WTC11 (cell line): ENCODE measurements at regions not wholly inside any gene's neighbourhood (a gene's known extent, or its start where the extent isn't known, plus 50 kb on each side); places are given as distances from the start of the nearest gene placed in this dataset.

ENCODE experiments used
- ATAC-seq: fragments of 200-7000 bp; cut with Tn5 transposase; 2 replicates; pipeline ENCODE4 v1.10.0; 2021; ENCODE audit warnings: mild to moderate bottlenecking, moderate library complexity
- CTCF ChIA-PET: fragments of 300-600 bp; sonication (Branson Sonifier 250); formaldehyde crosslinking; loops from one replicate; lab custom pipeline; 2021; ENCODE audit warnings: antibody characterized with exemption; lab: Charles Lee
- POLR2A ChIA-PET: fragments of 350-600 bp; sonication (Branson Sonifier 250); formaldehyde crosslinking; loops from one replicate; lab custom pipeline; 2021; ENCODE audit warnings: antibody characterized with exemption; lab: Charles Lee
- DNase-seq: peaks from one replicate; pipeline ENCODE4 v3.0.0; 2021; ENCODE audit warnings: low spot score
- H3K27ac Mint-ChIP-seq: 2 replicates; pipeline ENCODE4 v1.8.0; 2021; ENCODE audit warnings: mixed read lengths
- H3K27me3 Mint-ChIP-seq: 2 replicates; pipeline ENCODE4 v1.8.0; 2021; ENCODE audit warnings: low read depth, mild to moderate bottlenecking, moderate library complexity, mixed read lengths
- H3K36me3 Mint-ChIP-seq: 2 replicates; pipeline ENCODE4 v1.8.0; 2021; ENCODE audit warnings: mixed read lengths
- H3K4me1 Mint-ChIP-seq: 2 replicates; pipeline ENCODE4 v1.8.0; 2022; ENCODE audit warnings: mixed read lengths
- H3K4me3 Mint-ChIP-seq: 2 replicates; pipeline ENCODE4 v1.8.0; 2021; ENCODE audit warnings: mild to moderate bottlenecking, moderate library complexity, mixed read lengths
- H3K9me3 Mint-ChIP-seq: 2 replicates; pipeline ENCODE4 v1.8.0; 2021; ENCODE audit warnings: mixed read lengths
- ESRRA ChIP-seq: sonication (generic); formaldehyde crosslinking; IDR thresholded peaks from 2 replicates; pipeline ENCODE4 v1.8.1; 2022; ENCODE audit warnings: mild to moderate bottlenecking, missing genetic modification reagents, borderline replicate concordance
- ETV6 ChIP-seq: sonication (generic); formaldehyde crosslinking; IDR thresholded peaks from 2 replicates; pipeline ENCODE4 v1.8.1; 2022; ENCODE audit warnings: mild to moderate bottlenecking, missing genetic modification reagents
- FOXK1 ChIP-seq: sonication (generic); formaldehyde crosslinking; IDR thresholded peaks from 2 replicates; pipeline ENCODE4 v1.8.0; 2022; ENCODE audit warnings: mild to moderate bottlenecking, moderate library complexity, missing genetic modification reagents
- GABPB1 ChIP-seq: sonication (generic); formaldehyde crosslinking; IDR thresholded peaks from 2 replicates; pipeline ENCODE4 v1.8.1; 2023; ENCODE audit warnings: mild to moderate bottlenecking, missing genetic modification reagents
- GRHL2 ChIP-seq: fragments of 250-450 bp; sonication (Bioruptor Pico); IDR thresholded peaks from 2 replicates; pipeline ENCODE4 v1.8.0; 2022; ENCODE audit warnings: mild to moderate bottlenecking, moderate library complexity; ENCODE audit not compliant: insufficient replicate concordance, severe bottlenecking
- IRF2 ChIP-seq: sonication (generic); formaldehyde crosslinking; IDR thresholded peaks from 2 replicates; pipeline ENCODE4 v1.8.0; 2022; ENCODE audit warnings: low read depth, missing genetic modification reagents, borderline replicate concordance
- MYBL2 ChIP-seq: sonication (generic); formaldehyde crosslinking; IDR thresholded peaks from 2 replicates; pipeline ENCODE4 v1.8.1; 2023; ENCODE audit warnings: mild to moderate bottlenecking, moderate library complexity, missing genetic modification reagents
- PRRX2 ChIP-seq: fragments of 250-450 bp; sonication (Bioruptor Pico); IDR thresholded peaks from 2 replicates; pipeline ENCODE4 v1.8.0; 2021; ENCODE audit warnings: mild to moderate bottlenecking
- SMAD3 ChIP-seq: sonication (generic); formaldehyde crosslinking; IDR thresholded peaks from 2 replicates; pipeline ENCODE4 v1.8.0; 2022; ENCODE audit warnings: missing genetic modification reagents, mild to moderate bottlenecking, borderline replicate concordance
- ZNF121 ChIP-seq: sonication (generic); formaldehyde crosslinking; IDR thresholded peaks from 2 replicates; pipeline ENCODE4 v1.8.0; 2023; ENCODE audit warnings: missing genetic modification reagents
- ZNF423 ChIP-seq: fragments of 250-450 bp; sonication (Bioruptor Pico); IDR thresholded peaks from 2 replicates; pipeline ENCODE4 v2.1.2; 2022; ENCODE audit warnings: mild to moderate bottlenecking, moderate library complexity
- TF ChIP-seq, protein P1 (sequence below): sonication (generic); formaldehyde crosslinking; IDR thresholded peaks from 2 replicates; pipeline ENCODE4 v1.8.1; 2023; ENCODE audit warnings: mild to moderate bottlenecking, missing genetic modification reagents, moderate library complexity
- TF ChIP-seq, protein P2 (sequence below): fragments of 250-450 bp; sonication (Bioruptor Pico); IDR thresholded peaks from 2 replicates; pipeline ENCODE4 v2.1.2; 2022; ENCODE audit warnings: mild to moderate bottlenecking, moderate library complexity
- TF ChIP-seq, protein P3 (sequence below): sonication (generic); formaldehyde crosslinking; IDR thresholded peaks from 2 replicates; pipeline ENCODE4 v1.8.0; 2022; ENCODE audit warnings: mild to moderate bottlenecking, missing genetic modification reagents
- TF ChIP-seq, protein P4 (sequence below): sonication (generic); formaldehyde crosslinking; IDR thresholded peaks from 2 replicates; pipeline ENCODE4 v1.8.1; 2022; ENCODE audit warnings: low read depth, missing genetic modification reagents, borderline replicate concordance
- TF ChIP-seq, protein P5 (sequence below): sonication (generic); formaldehyde crosslinking; IDR thresholded peaks from 2 replicates; pipeline ENCODE4 v1.8.0; 2022; ENCODE audit warnings: missing genetic modification reagents
- TF ChIP-seq, protein P6 (sequence below): sonication (generic); formaldehyde crosslinking; IDR thresholded peaks from 2 replicates; pipeline ENCODE4 v1.8.0; 2023; ENCODE audit warnings: mild to moderate bottlenecking, missing genetic modification reagents

DNA sequence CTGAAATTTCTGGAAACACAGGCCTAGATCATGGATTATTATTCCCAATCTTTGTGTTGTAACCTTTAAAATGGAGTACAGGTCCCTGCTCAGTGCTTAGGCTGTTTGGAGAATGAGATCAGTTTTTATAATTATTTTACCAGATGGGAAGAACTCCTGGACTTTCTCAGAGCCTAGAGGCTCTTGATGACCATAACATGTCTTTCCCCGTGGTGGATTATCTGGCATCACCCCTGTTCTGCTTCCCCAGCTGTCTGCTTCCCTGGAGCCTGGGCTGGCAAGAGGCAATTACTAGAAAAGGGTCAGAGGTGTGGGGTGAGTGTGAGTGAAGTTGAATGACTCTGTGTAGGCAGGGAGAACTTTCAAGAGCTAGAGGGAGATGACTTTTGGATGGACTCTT, 143.0 kb downstream of the CARTPT start:
- ChIA-PET POLR2A (no interaction called here), CTCF (no interaction called here)
- H3K4me3 Mint-ChIP-seq = no peak overlapping the region
- no peak for DNase-seq
- H3K27ac Mint-ChIP-seq = no peak overlapping the region
- H3K36me3 Mint-ChIP-seq = peaks cover 4% of the 10 kb centered on the region
- H3K27me3 Mint-ChIP-seq = no peaks in the 10 kb centered on the region
- peaks cover 16% of the 10 kb centered on the region for H3K4me1 Mint-ChIP-seq
- H3K9me3 Mint-ChIP-seq = peaks cover 18% of the 10 kb centered on the region
- TF ChIP-seq, protein P1, sequence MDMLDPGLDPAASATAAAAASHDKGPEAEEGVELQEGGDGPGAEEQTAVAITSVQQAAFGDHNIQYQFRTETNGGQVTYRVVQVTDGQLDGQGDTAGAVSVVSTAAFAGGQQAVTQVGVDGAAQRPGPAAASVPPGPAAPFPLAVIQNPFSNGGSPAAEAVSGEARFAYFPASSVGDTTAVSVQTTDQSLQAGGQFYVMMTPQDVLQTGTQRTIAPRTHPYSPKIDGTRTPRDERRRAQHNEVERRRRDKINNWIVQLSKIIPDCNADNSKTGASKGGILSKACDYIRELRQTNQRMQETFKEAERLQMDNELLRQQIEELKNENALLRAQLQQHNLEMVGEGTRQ (CRISPR knock-in tag) = no peak
- TF ChIP-seq, protein P2, sequence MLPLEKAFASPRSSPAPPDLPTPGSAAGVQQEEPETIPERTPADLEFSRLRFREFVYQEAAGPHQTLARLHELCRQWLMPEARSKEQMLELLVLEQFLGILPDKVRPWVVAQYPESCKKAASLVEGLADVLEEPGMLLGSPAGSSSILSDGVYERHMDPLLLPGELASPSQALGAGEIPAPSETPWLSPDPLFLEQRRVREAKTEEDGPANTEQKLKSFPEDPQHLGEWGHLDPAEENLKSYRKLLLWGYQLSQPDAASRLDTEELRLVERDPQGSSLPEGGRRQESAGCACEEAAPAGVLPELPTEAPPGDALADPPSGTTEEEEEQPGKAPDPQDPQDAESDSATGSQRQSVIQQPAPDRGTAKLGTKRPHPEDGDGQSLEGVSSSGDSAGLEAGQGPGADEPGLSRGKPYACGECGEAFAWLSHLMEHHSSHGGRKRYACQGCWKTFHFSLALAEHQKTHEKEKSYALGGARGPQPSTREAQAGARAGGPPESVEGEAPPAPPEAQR (CRISPR knock-in tag) = no peak
- TF ChIP-seq, protein P3, sequence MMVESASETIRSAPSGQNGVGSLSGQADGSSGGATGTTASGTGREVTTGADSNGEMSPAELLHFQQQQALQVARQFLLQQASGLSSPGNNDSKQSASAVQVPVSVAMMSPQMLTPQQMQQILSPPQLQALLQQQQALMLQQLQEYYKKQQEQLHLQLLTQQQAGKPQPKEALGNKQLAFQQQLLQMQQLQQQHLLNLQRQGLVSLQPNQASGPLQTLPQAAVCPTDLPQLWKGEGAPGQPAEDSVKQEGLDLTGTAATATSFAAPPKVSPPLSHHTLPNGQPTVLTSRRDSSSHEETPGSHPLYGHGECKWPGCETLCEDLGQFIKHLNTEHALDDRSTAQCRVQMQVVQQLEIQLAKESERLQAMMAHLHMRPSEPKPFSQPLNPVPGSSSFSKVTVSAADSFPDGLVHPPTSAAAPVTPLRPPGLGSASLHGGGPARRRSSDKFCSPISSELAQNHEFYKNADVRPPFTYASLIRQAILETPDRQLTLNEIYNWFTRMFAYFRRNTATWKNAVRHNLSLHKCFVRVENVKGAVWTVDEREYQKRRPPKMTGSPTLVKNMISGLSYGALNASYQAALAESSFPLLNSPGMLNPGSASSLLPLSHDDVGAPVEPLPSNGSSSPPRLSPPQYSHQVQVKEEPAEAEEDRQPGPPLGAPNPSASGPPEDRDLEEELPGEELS (CRISPR knock-in tag) = no peak
- TF ChIP-seq ZNF121 = no peak
- ATAC-seq = no peak

DNA sequence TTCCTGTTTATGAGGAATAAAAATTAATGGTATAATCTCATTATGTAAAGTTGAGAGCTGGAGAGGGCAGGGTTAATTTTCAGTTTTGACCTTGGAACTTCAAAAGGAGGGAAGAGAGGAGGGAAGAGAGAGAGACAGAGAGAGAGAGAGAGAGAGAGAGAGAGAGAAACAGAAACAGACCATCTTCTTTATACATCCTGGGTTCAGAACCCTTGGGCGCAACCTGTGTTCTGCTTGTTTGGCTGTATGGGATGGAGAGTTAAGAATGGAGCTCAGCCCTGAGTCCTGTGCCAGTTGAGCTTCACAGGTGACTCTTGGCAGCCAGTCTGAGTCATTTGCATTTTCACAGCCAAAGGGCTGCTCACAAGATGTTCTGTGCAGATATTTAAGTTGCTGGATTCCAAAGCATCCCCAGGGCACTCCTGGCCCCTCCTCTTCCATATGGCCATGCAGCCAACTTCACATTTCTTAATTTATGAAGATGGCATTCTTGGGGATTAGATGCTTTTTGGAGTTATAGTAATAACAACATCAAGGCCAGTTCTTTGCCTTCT, 143.5 kb downstream of the CARTPT start:
- H3K4me3 Mint-ChIP-seq = no peak overlapping the region
- H3K36me3 Mint-ChIP-seq = peaks cover 4% of the 10 kb centered on the region
- peaks cover 16% of the 10 kb centered on the region for H3K4me1 Mint-ChIP-seq
- no peak for TF ChIP-seq ETV6 (CRISPR knock-in tag)
- TF ChIP-seq MYBL2 (CRISPR knock-in tag) = no peak
- TF ChIP-seq SMAD3 = no peak
- no peak for TF ChIP-seq FOXK1
- TF ChIP-seq ZNF423 (CRISPR knock-in tag) = no peak
- TF ChIP-seq GABPB1 (CRISPR knock-in tag) = no peak
- TF ChIP-seq GRHL2 (CRISPR knock-in tag) = no peak
- no peak for TF ChIP-seq ESRRA (CRISPR knock-in tag)
- TF ChIP-seq, protein P4, sequence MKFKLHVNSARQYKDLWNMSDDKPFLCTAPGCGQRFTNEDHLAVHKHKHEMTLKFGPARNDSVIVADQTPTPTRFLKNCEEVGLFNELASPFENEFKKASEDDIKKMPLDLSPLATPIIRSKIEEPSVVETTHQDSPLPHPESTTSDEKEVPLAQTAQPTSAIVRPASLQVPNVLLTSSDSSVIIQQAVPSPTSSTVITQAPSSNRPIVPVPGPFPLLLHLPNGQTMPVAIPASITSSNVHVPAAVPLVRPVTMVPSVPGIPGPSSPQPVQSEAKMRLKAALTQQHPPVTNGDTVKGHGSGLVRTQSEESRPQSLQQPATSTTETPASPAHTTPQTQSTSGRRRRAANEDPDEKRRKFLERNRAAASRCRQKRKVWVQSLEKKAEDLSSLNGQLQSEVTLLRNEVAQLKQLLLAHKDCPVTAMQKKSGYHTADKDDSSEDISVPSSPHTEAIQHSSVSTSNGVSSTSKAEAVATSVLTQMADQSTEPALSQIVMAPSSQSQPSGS = no peak
- ChIA-PET POLR2A (no interaction called here), CTCF (no interaction called here)
- no peak for DNase-seq
- ATAC-seq = no peak
- no peak overlapping the region for H3K27ac Mint-ChIP-seq
- H3K27me3 Mint-ChIP-seq = no peaks in the 10 kb centered on the region
- peaks cover 15% of the 10 kb centered on the region for H3K9me3 Mint-ChIP-seq

DNA sequence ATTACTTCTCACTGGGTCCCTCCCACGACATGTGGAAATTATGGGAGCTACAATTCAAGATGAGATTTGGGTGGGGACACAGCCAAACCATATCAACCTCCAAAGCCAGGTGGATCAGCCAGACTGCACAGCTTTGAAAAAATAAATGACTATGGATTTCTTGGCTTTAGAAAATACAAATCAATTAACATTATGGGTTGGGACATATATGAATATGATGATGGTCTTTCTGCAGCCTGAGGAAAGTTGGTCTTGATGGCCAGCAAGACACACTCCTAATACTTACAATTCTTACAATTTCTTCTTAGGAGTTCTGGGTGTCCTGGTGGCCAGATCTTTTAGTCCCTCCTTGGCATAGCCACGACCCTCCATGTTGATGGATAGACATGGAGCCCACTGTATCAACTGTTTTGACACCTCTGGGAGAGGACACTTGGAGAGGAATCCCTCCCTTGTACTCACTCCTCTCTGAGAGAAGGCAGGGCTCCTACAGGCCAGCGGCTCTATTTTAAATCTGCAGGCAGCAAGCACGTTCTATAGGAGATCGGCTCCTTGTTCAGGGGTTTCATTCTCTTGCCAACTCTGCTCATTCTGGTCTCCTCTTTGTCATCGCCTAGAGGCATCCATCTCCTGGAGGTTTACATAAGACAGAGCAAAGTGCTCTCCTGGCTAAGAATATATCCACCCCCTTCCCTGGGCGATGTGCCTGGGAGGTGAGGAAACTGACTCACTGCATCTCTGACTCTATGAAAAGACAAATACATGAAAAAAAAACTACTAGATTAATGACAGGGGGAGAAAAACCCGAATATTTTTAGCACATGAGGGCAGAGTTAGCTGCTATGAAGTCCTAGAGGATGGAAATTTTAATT, 145.9 kb downstream of the CARTPT start:
- Mint-ChIP-seq H3K27ac (no peak overlapping the region), H3K9me3 (peaks cover 10% of the 10 kb centered on the region), H3K36me3 (no peaks in the 10 kb centered on the region), H3K4me3 (no peak overlapping the region), H3K27me3 (no peaks in the 10 kb centered on the region), H3K4me1 (peaks cover 7% of the 10 kb centered on the region)
- DNase-seq = no peak
- peak; percentile 26; the same call in 1 of the 2 replicates for ATAC-seq
- ChIA-PET CTCF (interaction anchor here (0.9 to 1.6 kb wide), 2 partner anchors 43 to 81 kb away, joined by 3 read pairs; no protein-coding TSS in a partner anchor), POLR2A (no interaction called here)
- TF ChIP-seq, protein P5, sequence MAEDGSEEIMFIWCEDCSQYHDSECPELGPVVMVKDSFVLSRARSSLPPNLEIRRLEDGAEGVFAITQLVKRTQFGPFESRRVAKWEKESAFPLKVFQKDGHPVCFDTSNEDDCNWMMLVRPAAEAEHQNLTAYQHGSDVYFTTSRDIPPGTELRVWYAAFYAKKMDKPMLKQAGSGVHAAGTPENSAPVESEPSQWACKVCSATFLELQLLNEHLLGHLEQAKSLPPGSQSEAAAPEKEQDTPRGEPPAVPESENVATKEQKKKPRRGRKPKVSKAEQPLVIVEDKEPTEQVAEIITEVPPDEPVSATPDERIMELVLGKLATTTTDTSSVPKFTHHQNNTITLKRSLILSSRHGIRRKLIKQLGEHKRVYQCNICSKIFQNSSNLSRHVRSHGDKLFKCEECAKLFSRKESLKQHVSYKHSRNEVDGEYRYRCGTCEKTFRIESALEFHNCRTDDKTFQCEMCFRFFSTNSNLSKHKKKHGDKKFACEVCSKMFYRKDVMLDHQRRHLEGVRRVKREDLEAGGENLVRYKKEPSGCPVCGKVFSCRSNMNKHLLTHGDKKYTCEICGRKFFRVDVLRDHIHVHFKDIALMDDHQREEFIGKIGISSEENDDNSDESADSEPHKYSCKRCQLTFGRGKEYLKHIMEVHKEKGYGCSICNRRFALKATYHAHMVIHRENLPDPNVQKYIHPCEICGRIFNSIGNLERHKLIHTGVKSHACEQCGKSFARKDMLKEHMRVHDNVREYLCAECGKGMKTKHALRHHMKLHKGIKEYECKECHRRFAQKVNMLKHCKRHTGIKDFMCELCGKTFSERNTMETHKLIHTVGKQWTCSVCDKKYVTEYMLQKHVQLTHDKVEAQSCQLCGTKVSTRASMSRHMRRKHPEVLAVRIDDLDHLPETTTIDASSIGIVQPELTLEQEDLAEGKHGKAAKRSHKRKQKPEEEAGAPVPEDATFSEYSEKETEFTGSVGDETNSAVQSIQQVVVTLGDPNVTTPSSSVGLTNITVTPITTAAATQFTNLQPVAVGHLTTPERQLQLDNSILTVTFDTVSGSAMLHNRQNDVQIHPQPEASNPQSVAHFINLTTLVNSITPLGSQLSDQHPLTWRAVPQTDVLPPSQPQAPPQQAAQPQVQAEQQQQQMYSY (CRISPR knock-in tag) = no peak
- TF ChIP-seq, protein P6, sequence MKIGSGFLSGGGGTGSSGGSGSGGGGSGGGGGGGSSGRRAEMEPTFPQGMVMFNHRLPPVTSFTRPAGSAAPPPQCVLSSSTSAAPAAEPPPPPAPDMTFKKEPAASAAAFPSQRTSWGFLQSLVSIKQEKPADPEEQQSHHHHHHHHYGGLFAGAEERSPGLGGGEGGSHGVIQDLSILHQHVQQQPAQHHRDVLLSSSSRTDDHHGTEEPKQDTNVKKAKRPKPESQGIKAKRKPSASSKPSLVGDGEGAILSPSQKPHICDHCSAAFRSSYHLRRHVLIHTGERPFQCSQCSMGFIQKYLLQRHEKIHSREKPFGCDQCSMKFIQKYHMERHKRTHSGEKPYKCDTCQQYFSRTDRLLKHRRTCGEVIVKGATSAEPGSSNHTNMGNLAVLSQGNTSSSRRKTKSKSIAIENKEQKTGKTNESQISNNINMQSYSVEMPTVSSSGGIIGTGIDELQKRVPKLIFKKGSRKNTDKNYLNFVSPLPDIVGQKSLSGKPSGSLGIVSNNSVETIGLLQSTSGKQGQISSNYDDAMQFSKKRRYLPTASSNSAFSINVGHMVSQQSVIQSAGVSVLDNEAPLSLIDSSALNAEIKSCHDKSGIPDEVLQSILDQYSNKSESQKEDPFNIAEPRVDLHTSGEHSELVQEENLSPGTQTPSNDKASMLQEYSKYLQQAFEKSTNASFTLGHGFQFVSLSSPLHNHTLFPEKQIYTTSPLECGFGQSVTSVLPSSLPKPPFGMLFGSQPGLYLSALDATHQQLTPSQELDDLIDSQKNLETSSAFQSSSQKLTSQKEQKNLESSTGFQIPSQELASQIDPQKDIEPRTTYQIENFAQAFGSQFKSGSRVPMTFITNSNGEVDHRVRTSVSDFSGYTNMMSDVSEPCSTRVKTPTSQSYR (CRISPR knock-in tag) = no peak
- no peak for TF ChIP-seq IRF2 (CRISPR knock-in tag)
- no peak for TF ChIP-seq PRRX2 (CRISPR knock-in tag)
